Head of caudate nucleus (tissue), 42 donors: ENCODE measurements at regions not wholly inside any gene's neighbourhood (a gene's known extent, or its start where the extent isn't known, plus 50 kb on each side); places are given as distances from the start of the nearest gene placed in this dataset.
"Not testable (repeated sequence)": the region's sequence is repeated elsewhere in the genome, so short reads cannot be mapped to it uniquely, and the experiment has no call there.

ENCODE experiments used
- DNase-seq, 42 donors: peaks; one replicate each; pipeline versions ENCODE4 v3.0.0 to v3.0.0-alpha.2; 2020 to 2021; ENCODE audit warnings: mixed read lengths in 7 of 42
- intact Hi-C: fragments of 100-400 bp; cut with DNase I; formaldehyde crosslinking; loops from one replicate; pipeline ENCODE4 v1.15.0; 2022

GRCh38 chr17:64787255-64787920, 125.3 kb upstream of the SMURF2 start:
- peak in 2 of 42 donors; percentile 1 to 10 for DNase-seq
- intact Hi-C loops = no loop called here

- DNase-seq = peak in 2 of 42 donors; percentile 7 to 9
- intact Hi-C loops = no loop called here
Observed at GRCh38 chr17:64786337-64786736, 124.2 kb upstream of the SMURF2 start.

GRCh38 chr17:64785011-64785421, 122.9 kb upstream of the SMURF2 start:
- peak in 2 of 42 donors; percentile 13 to 22 for DNase-seq
- intact Hi-C loops = no loop called here

- intact Hi-C loops = no loop called here
- peak in 2 of 42 donors; percentile 10 to 27 for DNase-seq
Observed at GRCh38 chr17:64784353-64785010, 122.4 kb upstream of the SMURF2 start.

GRCh38 chr17:64783556-64784352, 121.6 kb upstream of the SMURF2 start:
- DNase-seq = peak in 41 of 42 donors; percentile 45 to 92 (median 74)
- intact Hi-C loops = no loop called here

GRCh38 chr17:64783031-64783461, 120.9 kb upstream of the SMURF2 start:
- intact Hi-C loops = no loop called here
- peak in 3 of 42 donors; percentile 16 to 38 (median 26) for DNase-seq

- intact Hi-C loops = no loop called here
- peak in 3 of 42 donors; percentile 12 to 30 (median 15) for DNase-seq
Observed at GRCh38 chr17:64781810-64782555, 119.9 kb upstream of the SMURF2 start.

- peak in 9 of 42 donors; percentile 14 to 53 (median 37) for DNase-seq
- intact Hi-C loops = no loop called here
Observed at GRCh38 chr17:64781014-64781756, 119.1 kb upstream of the SMURF2 start.

- DNase-seq = peak in 15 of 42 donors; percentile 8 to 67 (median 38)
Observed at GRCh38 chr17:64780096-64781013, 118.2 kb upstream of the SMURF2 start.

GRCh38 chr17:64779376-64780095, 117.4 kb upstream of the SMURF2 start:
- intact Hi-C loops = no loop called here
- peak in 3 of 42 donors; percentile 14 to 34 (median 23) for DNase-seq

More at GRCh38 chr17:64780096-64781013, 118.2 kb upstream of the SMURF2 start:
- intact Hi-C loops = no loop called here

- intact Hi-C loops, DNase-seq: not testable (repeated sequence)
Observed at GRCh38 chr17:64779098-64779375, 116.9 kb upstream of the SMURF2 start.

GRCh38 chr17:64778240-64779097, 116.4 kb upstream of the SMURF2 start:
- peak in 8 of 42 donors; percentile 22 to 47 (median 34) for DNase-seq
- intact Hi-C loops = no loop called here

- DNase-seq = peak in 38 of 42 donors; percentile 27 to 83 (median 63)
- intact Hi-C loops = no loop called here
Observed at GRCh38 chr17:64777415-64778239, 115.5 kb upstream of the SMURF2 start.

- intact Hi-C loops = not testable (repeated sequence)
- peak; percentile 46 to 92 (median 82) for DNase-seq
Observed at GRCh38 chr17:64776720-64777414, 114.8 kb upstream of the SMURF2 start.
